LNCAP (cell line): ENCODE measurements at regions not wholly inside any gene's neighbourhood (a gene's known extent, or its start where the extent isn't known, plus 50 kb on each side); places are given as distances from the start of the nearest gene placed in this dataset.

Experiments
- CTCF ChIP-seq: fragments of 450-650 bp; IDR thresholded peaks from 2 replicates; pipeline ENCODE4 v1.5.1; 2017; ENCODE audit warnings: mild to moderate bottlenecking

GRCh38 chr9:129241725-129242124, 63.7 kb upstream of the IER5L start:
- no peak for TF ChIP-seq CTCF

- TF ChIP-seq CTCF = no peak
Measured at GRCh38 chr9:129240581-129241211, 62.6 kb upstream of the IER5L start.

GRCh38 chr9:129239946-129240490, 62.0 kb upstream of the IER5L start:
- no peak for TF ChIP-seq CTCF

- no peak for TF ChIP-seq CTCF
Measured at GRCh38 chr9:129237803-129238202, 59.7 kb upstream of the IER5L start.

GRCh38 chr9:129237164-129237611, 59.1 kb upstream of the IER5L start:
- TF ChIP-seq CTCF = no peak

- no peak for TF ChIP-seq CTCF
Measured at GRCh38 chr9:129236441-129237145, 58.5 kb upstream of the IER5L start.

GRCh38 chr9:129235931-129236331, 57.9 kb upstream of the IER5L start:
- TF ChIP-seq CTCF = no peak
